Hepatocyte (in vitro differentiated cells): ENCODE measurements at regions not wholly inside any gene's neighbourhood (a gene's known extent, or its start where the extent isn't known, plus 50 kb on each side); places are given as distances from the start of the nearest gene placed in this dataset.

Source experiments
- DNase-seq: peaks from one replicate; pipeline ENCODE4 v3.0.0-alpha.2; 2016; ENCODE audit warnings: low spot score
- H2AFZ ChIP-seq: fragments of 200-600 bp; sonication (generic); 2 replicates; pipeline ENCODE4 v1.6.0; 2016; ENCODE audit warnings: antibody characterized with exemption, mild to moderate bottlenecking
- H3K27ac ChIP-seq: fragments of 200-600 bp; sonication (generic); 2 replicates; pipeline ENCODE4 v1.5.1; 2016; ENCODE audit warnings: mild to moderate bottlenecking
- H3K27me3 ChIP-seq: fragments of 200-600 bp; sonication (generic); 2 replicates; pipeline ENCODE4 v1.6.1; 2016
- H3K36me3 ChIP-seq: fragments of 200-600 bp; sonication (generic); replicated peaks from 2 replicates; pipeline ENCODE4 v1.5.1; 2016; ENCODE audit warnings: low read depth; ENCODE audit not compliant: insufficient read depth
- H3K4me1 ChIP-seq: fragments of 200-600 bp; sonication (generic); 2 replicates; pipeline ENCODE4 v1.5.1; 2016; ENCODE audit warnings: mild to moderate bottlenecking, moderate library complexity; ENCODE audit not compliant: insufficient read depth
- H3K4me2 ChIP-seq: fragments of 200-600 bp; sonication (generic); 2 replicates; pipeline ENCODE4 v1.6.0; 2016
- H3K4me3 ChIP-seq: fragments of 200-600 bp; sonication (generic); 2 replicates; pipeline ENCODE4 v1.5.1; 2016; ENCODE audit warnings: mild to moderate bottlenecking
- H3K79me2 ChIP-seq: fragments of 200-600 bp; sonication (generic); 2 replicates; pipeline ENCODE4 v1.6.0; 2017; ENCODE audit warnings: mild to moderate bottlenecking
- H3K9me2 ChIP-seq: fragments of 200-600 bp; sonication (generic); replicated peaks from 2 replicates; pipeline ENCODE4 v1.6.0; 2017; ENCODE audit warnings: mild to moderate bottlenecking; ENCODE audit not compliant: insufficient read depth
- H3K9me3 ChIP-seq: fragments of 200-600 bp; sonication (generic); 2 replicates; pipeline ENCODE4 v1.5.1; 2016; ENCODE audit warnings: low read depth, mild to moderate bottlenecking
- H4K20me1 ChIP-seq: fragments of 200-600 bp; sonication (generic); 2 replicates; pipeline ENCODE4 v1.6.0; 2016; ENCODE audit warnings: mild to moderate bottlenecking; ENCODE audit not compliant: insufficient read depth, poor library complexity, severe bottlenecking
- EZH2 ChIP-seq: fragments of 200-600 bp; sonication (generic); IDR thresholded peaks from 2 replicates; pipeline ENCODE4 v1.6.1; 2016; ENCODE audit warnings: antibody characterized with exemption, mild to moderate bottlenecking, borderline replicate concordance
- EZH2phosphoT487 ChIP-seq: fragments of 200-600 bp; sonication (generic); IDR thresholded peaks from one replicate; pipeline ENCODE4 v1.6.1; 2018; ENCODE audit warnings: antibody characterized with exemption, mild to moderate bottlenecking, low read depth, moderate library complexity; ENCODE audit not compliant: unreplicated experiment, severe bottlenecking
- WGBS: methylation state at CpG from one replicate; pipeline ENCODE4 v1.1.6; 2016; ENCODE audit warnings: low lambda C conversion rate; ENCODE audit errors: missing lambda C conversion rate; 5-methylcytosine and 5-hydroxymethylcytosine counted together
- TF ChIP-seq, protein P1 (sequence below): fragments of 200-600 bp; sonication (generic); IDR thresholded peaks from 2 replicates; pipeline ENCODE4 v1.5.1; 2016; ENCODE audit warnings: antibody characterized with exemption, mild to moderate bottlenecking; ENCODE audit not compliant: poor library complexity

GRCh38 chr22:44396021-44396726 is 83.4 kb upstream of the SHISAL1 start:
- H3K4me2 ChIP-seq = no peak overlapping the region
- H3K4me1 ChIP-seq = no peaks in the 10 kb centered on the region
- H3K79me2 ChIP-seq = no peaks in the 10 kb centered on the region
- TF ChIP-seq, protein P1, sequence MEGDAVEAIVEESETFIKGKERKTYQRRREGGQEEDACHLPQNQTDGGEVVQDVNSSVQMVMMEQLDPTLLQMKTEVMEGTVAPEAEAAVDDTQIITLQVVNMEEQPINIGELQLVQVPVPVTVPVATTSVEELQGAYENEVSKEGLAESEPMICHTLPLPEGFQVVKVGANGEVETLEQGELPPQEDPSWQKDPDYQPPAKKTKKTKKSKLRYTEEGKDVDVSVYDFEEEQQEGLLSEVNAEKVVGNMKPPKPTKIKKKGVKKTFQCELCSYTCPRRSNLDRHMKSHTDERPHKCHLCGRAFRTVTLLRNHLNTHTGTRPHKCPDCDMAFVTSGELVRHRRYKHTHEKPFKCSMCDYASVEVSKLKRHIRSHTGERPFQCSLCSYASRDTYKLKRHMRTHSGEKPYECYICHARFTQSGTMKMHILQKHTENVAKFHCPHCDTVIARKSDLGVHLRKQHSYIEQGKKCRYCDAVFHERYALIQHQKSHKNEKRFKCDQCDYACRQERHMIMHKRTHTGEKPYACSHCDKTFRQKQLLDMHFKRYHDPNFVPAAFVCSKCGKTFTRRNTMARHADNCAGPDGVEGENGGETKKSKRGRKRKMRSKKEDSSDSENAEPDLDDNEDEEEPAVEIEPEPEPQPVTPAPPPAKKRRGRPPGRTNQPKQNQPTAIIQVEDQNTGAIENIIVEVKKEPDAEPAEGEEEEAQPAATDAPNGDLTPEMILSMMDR = no peak
- no peak for TF ChIP-seq EZH2phosphoT487
- no peak for TF ChIP-seq EZH2
- H3K27ac ChIP-seq = no peak overlapping the region
- H3K9me2 ChIP-seq = no peaks in the 10 kb centered on the region
- no peak for DNase-seq
- H3K27me3 ChIP-seq = no peaks in the 10 kb centered on the region
- H3K36me3 ChIP-seq = no peaks in the 10 kb centered on the region
- H2AFZ ChIP-seq = no peak overlapping the region
- H4K20me1 ChIP-seq = no peaks in the 10 kb centered on the region
- no peaks in the 10 kb centered on the region for H3K9me3 ChIP-seq
- WGBS = 92% methylated on average over 12 of the region's 12 CpGs
- no peak overlapping the region for H3K4me3 ChIP-seq

- no peak overlapping the region for H2AFZ ChIP-seq
- no peaks in the 10 kb centered on the region for H3K27me3 ChIP-seq
- no peaks in the 10 kb centered on the region for H3K4me1 ChIP-seq
- H4K20me1 ChIP-seq = no peaks in the 10 kb centered on the region
- H3K4me2 ChIP-seq = no peak overlapping the region
- 83% methylated on average over 31 of the region's 31 CpGs for WGBS
- no peaks in the 10 kb centered on the region for H3K9me3 ChIP-seq
- no peaks in the 10 kb centered on the region for H3K79me2 ChIP-seq
- no peaks in the 10 kb centered on the region for H3K36me3 ChIP-seq
- H3K4me3 ChIP-seq = no peak overlapping the region
- no peaks in the 10 kb centered on the region for H3K9me2 ChIP-seq
- TF ChIP-seq, protein P1 = no peak
- TF ChIP-seq EZH2 = no peak
- TF ChIP-seq EZH2phosphoT487 = no peak
- no peak for DNase-seq
- H3K27ac ChIP-seq = no peak overlapping the region
Observed at GRCh38 chr22:44395118-44396005, 82.6 kb upstream of the SHISAL1 start.

- TF ChIP-seq EZH2 (no peak), EZH2phosphoT487 (no peak)
- TF ChIP-seq, protein P1 = no peak
- Histone ChIP-seq H4K20me1 (no peaks in the 10 kb centered on the region), H3K4me1 (no peaks in the 10 kb centered on the region), H2AFZ (no peak overlapping the region), H3K9me3 (no peaks in the 10 kb centered on the region), H3K36me3 (no peaks in the 10 kb centered on the region), H3K27me3 (no peaks in the 10 kb centered on the region), H3K79me2 (no peaks in the 10 kb centered on the region), H3K4me2 (no peak overlapping the region), H3K9me2 (no peaks in the 10 kb centered on the region), H3K27ac (no peak overlapping the region), H3K4me3 (no peak overlapping the region)
- DNase-seq = no peak
- 92% methylated on average over 22 of the region's 22 CpGs for WGBS
Observed at GRCh38 chr22:44394246-44395117, 81.7 kb upstream of the SHISAL1 start.
